Activated naive CD4-positive, alpha-beta T cell treated with anti-CD3 and anti-CD28 coated beads, Interleukin-2, amount 10 ng/mL, durations not matched to agents 7 days and 5 days (primary cell): ENCODE measurements at regions not wholly inside any gene's neighbourhood (a gene's known extent, or its start where the extent isn't known, plus 50 kb on each side); places are given as distances from the start of the nearest gene placed in this dataset.
A peak's percentile ranks its signal among the peaks of the same experiment; 100 is the strongest.

Experiments used
- CTCF ChIA-PET: fragments of 350-600 bp; sonication (Branson Sonifier 250); formaldehyde crosslinking; loops from one replicate; lab custom pipeline; 2021; ENCODE audit warnings: antibody characterized with exemption; lab: Charles Lee
- DNase-seq: peaks from one replicate; pipeline ENCODE4 v3.0.0-alpha.2; 2020
- H3K27ac Mint-ChIP-seq: one replicate; pipeline ENCODE4 v1.8.0; 2021; ENCODE audit warnings: mild to moderate bottlenecking, moderate library complexity, mixed read lengths
- H3K27me3 Mint-ChIP-seq: one replicate; pipeline ENCODE4 v1.8.0; 2021; ENCODE audit warnings: mild to moderate bottlenecking, mixed read lengths
- H3K36me3 Mint-ChIP-seq: one replicate; pipeline ENCODE4 v1.8.0; 2021; ENCODE audit warnings: mixed read lengths
- H3K4me1 Mint-ChIP-seq: one replicate; pipeline ENCODE4 v1.8.0; 2021; ENCODE audit warnings: mixed read lengths
- H3K4me3 Mint-ChIP-seq: one replicate; pipeline ENCODE4 v1.8.0; 2021; ENCODE audit warnings: mild to moderate bottlenecking, moderate library complexity, mixed read lengths
- H3K9me3 Mint-ChIP-seq: one replicate; pipeline ENCODE4 v1.8.0; 2021; ENCODE audit warnings: mixed read lengths

- Mint-ChIP-seq H3K27me3 (no peaks in the 10 kb centered on the region), H3K27ac (no peak overlapping the region), H3K36me3 (no peaks in the 10 kb centered on the region), H3K9me3 (no peaks in the 10 kb centered on the region), H3K4me3 (no peak overlapping the region), H3K4me1 (no peaks in the 10 kb centered on the region)
- CTCF ChIA-PET = interaction anchor here (1.1 kb wide), 1 partner anchor 10 kb away, joined by 4 read pairs; no protein-coding TSS in a partner anchor
- DNase-seq = peak; percentile 21
Measured at GRCh38 chr11:15629690-15630321, 515.1 kb downstream of the INSC start.

- Mint-ChIP-seq H3K27ac (no peak overlapping the region), H3K4me3 (no peak overlapping the region), H3K27me3 (no peaks in the 10 kb centered on the region), H3K9me3 (no peaks in the 10 kb centered on the region), H3K36me3 (no peaks in the 10 kb centered on the region), H3K4me1 (no peaks in the 10 kb centered on the region)
- CTCF ChIA-PET = no interaction called here
- no peak for DNase-seq
Measured at GRCh38 chr11:15630896-15631295, 516.2 kb downstream of the INSC start.

- H3K9me3 Mint-ChIP-seq = no peaks in the 10 kb centered on the region
- no peak for DNase-seq
- CTCF ChIA-PET = no interaction called here
- H3K4me3 Mint-ChIP-seq = no peak overlapping the region
- H3K36me3 Mint-ChIP-seq = no peaks in the 10 kb centered on the region
- H3K27ac Mint-ChIP-seq = no peak overlapping the region
- no peaks in the 10 kb centered on the region for H3K4me1 Mint-ChIP-seq
- H3K27me3 Mint-ChIP-seq = no peaks in the 10 kb centered on the region
Measured at GRCh38 chr11:15635521-15635920, 520.8 kb downstream of the INSC start.

- no peaks in the 10 kb centered on the region for H3K27me3 Mint-ChIP-seq
- no peak overlapping the region for H3K4me3 Mint-ChIP-seq
- CTCF ChIA-PET = no interaction called here
- no peak overlapping the region for H3K27ac Mint-ChIP-seq
- no peaks in the 10 kb centered on the region for H3K9me3 Mint-ChIP-seq
- H3K36me3 Mint-ChIP-seq = no peaks in the 10 kb centered on the region
- DNase-seq = no peak
- no peaks in the 10 kb centered on the region for H3K4me1 Mint-ChIP-seq
Measured at GRCh38 chr11:15636521-15637089, 521.9 kb downstream of the INSC start.

- no peak overlapping the region for H3K4me3 Mint-ChIP-seq
- no peak for DNase-seq
- no peaks in the 10 kb centered on the region for H3K36me3 Mint-ChIP-seq
- no peaks in the 10 kb centered on the region for H3K4me1 Mint-ChIP-seq
- CTCF ChIA-PET = no interaction called here
- H3K9me3 Mint-ChIP-seq = no peaks in the 10 kb centered on the region
- no peaks in the 10 kb centered on the region for H3K27me3 Mint-ChIP-seq
- no peak overlapping the region for H3K27ac Mint-ChIP-seq
Measured at GRCh38 chr11:15638386-15638787, 523.7 kb downstream of the INSC start.

- CTCF ChIA-PET = no interaction called here
Measured at GRCh38 chr11:15640318-15640717, 525.6 kb downstream of the INSC start.

GRCh38 chr11:15641271-15642045 lies 526.7 kb downstream of the INSC start:
- H3K4me1 Mint-ChIP-seq = no peaks in the 10 kb centered on the region
- no peaks in the 10 kb centered on the region for H3K27me3 Mint-ChIP-seq
- CTCF ChIA-PET = no interaction called here
- no peaks in the 10 kb centered on the region for H3K36me3 Mint-ChIP-seq
- DNase-seq = no peak
- no peak overlapping the region for H3K27ac Mint-ChIP-seq
- H3K4me3 Mint-ChIP-seq = no peak overlapping the region
- no peaks in the 10 kb centered on the region for H3K9me3 Mint-ChIP-seq

More at GRCh38 chr11:15640318-15640717, 525.6 kb downstream of the INSC start:
- Mint-ChIP-seq H3K4me1 (no peaks in the 10 kb centered on the region), H3K9me3 (no peaks in the 10 kb centered on the region), H3K27ac (no peak overlapping the region), H3K4me3 (no peak overlapping the region), H3K27me3 (no peaks in the 10 kb centered on the region), H3K36me3 (no peaks in the 10 kb centered on the region)
- DNase-seq = no peak

GRCh38 chr11:15645201-15645600 lies 530.5 kb downstream of the INSC start:
- no peak for DNase-seq
- no peaks in the 10 kb centered on the region for H3K9me3 Mint-ChIP-seq
- no peak overlapping the region for H3K4me3 Mint-ChIP-seq
- CTCF ChIA-PET = no interaction called here
- no peak overlapping the region for H3K27ac Mint-ChIP-seq
- peaks cover 5% of the 10 kb centered on the region for H3K27me3 Mint-ChIP-seq
- no peaks in the 10 kb centered on the region for H3K4me1 Mint-ChIP-seq
- H3K36me3 Mint-ChIP-seq = no peaks in the 10 kb centered on the region

GRCh38 chr11:15649371-15650104 lies 534.8 kb downstream of the INSC start:
- H3K4me1 Mint-ChIP-seq = peaks cover 3% of the 10 kb centered on the region
- no peak overlapping the region for H3K4me3 Mint-ChIP-seq
- H3K36me3 Mint-ChIP-seq = no peaks in the 10 kb centered on the region
- no peak overlapping the region for H3K27ac Mint-ChIP-seq
- H3K27me3 Mint-ChIP-seq = peaks cover 34% of the 10 kb centered on the region
- DNase-seq = no peak
- H3K9me3 Mint-ChIP-seq = no peaks in the 10 kb centered on the region
- CTCF ChIA-PET = interaction anchor here (0.6 to 2.0 kb wide), 5 partner anchors 11 to 965 kb away, joined by 3 to 8 read pairs (median 4); no protein-coding TSS in a partner anchor

- peaks cover 34% of the 10 kb centered on the region for H3K27me3 Mint-ChIP-seq
- no peak overlapping the region for H3K27ac Mint-ChIP-seq
- CTCF ChIA-PET = interaction anchor here (0.6 to 2.0 kb wide), 5 partner anchors 11 to 964 kb away, joined by 3 to 8 read pairs (median 4); no protein-coding TSS in a partner anchor
- H3K4me1 Mint-ChIP-seq = peaks cover 3% of the 10 kb centered on the region
- no peaks in the 10 kb centered on the region for H3K9me3 Mint-ChIP-seq
- DNase-seq = peak; percentile 79
- no peak overlapping the region for H3K4me3 Mint-ChIP-seq
- H3K36me3 Mint-ChIP-seq = no peaks in the 10 kb centered on the region
Measured at GRCh38 chr11:15650105-15650938, 535.6 kb downstream of the INSC start.

GRCh38 chr11:15651033-15651432 lies 536.3 kb downstream of the INSC start:
- CTCF ChIA-PET = interaction anchor here (0.6 to 2.0 kb wide), 3 partner anchors 17 to 963 kb away, joined by 4 to 8 read pairs (median 4); no protein-coding TSS in a partner anchor
- no peak overlapping the region for H3K4me3 Mint-ChIP-seq

GRCh38 chr11:15651816-15652215 lies 537.1 kb downstream of the INSC start:
- Mint-ChIP-seq H3K4me3 (no peak overlapping the region), H3K4me1 (peaks cover 3% of the 10 kb centered on the region), H3K27me3 (peaks cover 34% of the 10 kb centered on the region), H3K36me3 (no peaks in the 10 kb centered on the region), H3K27ac (no peak overlapping the region), H3K9me3 (no peaks in the 10 kb centered on the region)
- DNase-seq = no peak
- CTCF ChIA-PET = interaction anchor here (0.9 to 1.3 kb wide), 2 partner anchors 8 to 16 kb away, joined by 3 to 4 read pairs; no protein-coding TSS in a partner anchor

More at GRCh38 chr11:15651033-15651432, 536.3 kb downstream of the INSC start:
- peaks cover 34% of the 10 kb centered on the region for H3K27me3 Mint-ChIP-seq
- H3K36me3 Mint-ChIP-seq = no peaks in the 10 kb centered on the region
- DNase-seq = no peak
- peaks cover 3% of the 10 kb centered on the region for H3K4me1 Mint-ChIP-seq
- H3K27ac Mint-ChIP-seq = no peak overlapping the region
- no peaks in the 10 kb centered on the region for H3K9me3 Mint-ChIP-seq

- CTCF ChIA-PET = interaction anchor here (1.3 kb wide), 1 partner anchor 10 kb away, joined by 3 read pairs; no protein-coding TSS in a partner anchor
- no peak for DNase-seq
- Mint-ChIP-seq H3K4me1 (peaks cover 3% of the 10 kb centered on the region), H3K4me3 (no peak overlapping the region), H3K9me3 (no peaks in the 10 kb centered on the region), H3K27ac (no peak overlapping the region), H3K27me3 (peaks cover 34% of the 10 kb centered on the region), H3K36me3 (no peaks in the 10 kb centered on the region)
Measured at GRCh38 chr11:15653191-15653710, 538.5 kb downstream of the INSC start.
